PC-3 (cell line): ENCODE measurements at regions not wholly inside any gene's neighbourhood (a gene's known extent, or its start where the extent isn't known, plus 50 kb on each side); places are given as distances from the start of the nearest gene placed in this dataset.
A peak's percentile ranks its signal among the peaks of the same experiment; 100 is the strongest.

Source experiments
- ATAC-seq: fragments of 200-7000 bp; cut with Tn5 transposase; 2 replicates; pipeline ENCODE4 v1.9.1; 2020; ENCODE audit warnings: mild to moderate bottlenecking, moderate library complexity
- BruUV-seq: library from RNA; stranded (reverse); fragments of 400-500 nt; replicated peaks from 2 replicates; lab custom pipeline; 2021; lab: Mats Ljungman, UMichigan
- CTCF ChIA-PET: fragments of 300-600 bp; sonication (Branson Sonifier 250); formaldehyde crosslinking; loops from one replicate; lab custom pipeline; 2022; ENCODE audit warnings: antibody characterized with exemption; lab: Charles Lee
- POLR2A ChIA-PET: fragments of 300-600 bp; sonication (Branson Sonifier 250); formaldehyde crosslinking; loops from one replicate; lab custom pipeline; 2022; ENCODE audit warnings: antibody characterized with exemption; ENCODE audit not compliant: unreplicated experiment; lab: Charles Lee
- DNase-seq: peaks from one replicate; pipeline ENCODE4 v3.0.0-alpha.2; 2015
- H2AFZ ChIP-seq: fragments of 300-600 bp; sonication (generic); 2 replicates; pipeline ENCODE4 v1.6.0; 2016; ENCODE audit warnings: antibody characterized with exemption, low read length
- H3F3A ChIP-seq: fragments of 300-600 bp; sonication (generic); one replicate; pipeline ENCODE4 v1.6.0; 2017; ENCODE audit warnings: antibody characterized with exemption, low read length, control low read depth, mild to moderate bottlenecking; ENCODE audit not compliant: unreplicated experiment
- H3K27ac ChIP-seq: fragments of 300-600 bp; sonication (generic); 2 replicates; pipeline ENCODE4 v1.5.1; 2016; ENCODE audit warnings: mild to moderate bottlenecking, low read length
- H3K27me3 ChIP-seq: fragments of 300-600 bp; sonication (generic); 2 replicates; pipeline ENCODE4 v1.6.1; 2016; ENCODE audit warnings: low read length, mixed read lengths
- H3K36me3 ChIP-seq: fragments of 300-600 bp; sonication (generic); 2 replicates; pipeline ENCODE4 v1.6.1; 2016; ENCODE audit warnings: low read depth, mixed run types, low read length, mixed read lengths
- H3K4me1 ChIP-seq: fragments of 300-600 bp; sonication (generic); 2 replicates; pipeline ENCODE4 v1.5.1; 2016; ENCODE audit warnings: low read length; ENCODE audit not compliant: insufficient read depth
- H3K4me2 ChIP-seq: fragments of 300-600 bp; sonication (generic); 2 replicates; pipeline ENCODE4 v1.6.0; 2016; ENCODE audit warnings: low read length
- H3K4me3 ChIP-seq: fragments of 300-600 bp; sonication (generic); 2 replicates; pipeline ENCODE4 v1.5.1; 2016; ENCODE audit warnings: mild to moderate bottlenecking, low read length, mixed read lengths
- H3K79me2 ChIP-seq: fragments of 300-600 bp; sonication (generic); 2 replicates; pipeline ENCODE4 v1.6.1; 2017; ENCODE audit warnings: low read length, mixed read lengths
- H3K9ac ChIP-seq: fragments of 300-600 bp; sonication (generic); 2 replicates; pipeline ENCODE4 v1.6.0; 2016; ENCODE audit warnings: mild to moderate bottlenecking, low read length
- H3K9me2 ChIP-seq: fragments of 300-600 bp; sonication (generic); replicated peaks from 2 replicates; pipeline ENCODE4 v1.6.1; 2016; ENCODE audit warnings: mixed run types, low read length, mixed read lengths
- H3K9me3 ChIP-seq: fragments of 300-600 bp; sonication (generic); 2 replicates; pipeline ENCODE4 v1.6.1; 2016; ENCODE audit warnings: low read length, mixed read lengths
- H4K20me1 ChIP-seq: fragments of 300-600 bp; sonication (generic); 2 replicates; pipeline ENCODE4 v1.6.1; 2016; ENCODE audit warnings: low read length, mixed read lengths
- CTCF ChIP-seq: fragments of 300-600 bp; sonication (generic); conservative IDR thresholded peaks from 2 replicates; pipeline ENCODE4 v1.5.1; 2017; ENCODE audit warnings: antibody characterized with exemption, low read depth, mild to moderate bottlenecking, low read length
- EZH2 ChIP-seq: fragments of 300-600 bp; sonication (generic); IDR thresholded peaks from one replicate; pipeline ENCODE4 v1.6.1; 2017; ENCODE audit warnings: antibody characterized with exemption, mild to moderate bottlenecking, low read length; ENCODE audit not compliant: unreplicated experiment
- EZH2phosphoT487 ChIP-seq: fragments of 300-600 bp; sonication (generic); IDR thresholded peaks from 2 replicates; pipeline ENCODE4 v1.6.1; 2018; ENCODE audit warnings: mild to moderate bottlenecking, antibody characterized with exemption, low read length, borderline replicate concordance
- intact Hi-C: fragments of 100-400 bp; cut with micrococcal nuclease; formaldehyde crosslinking; loops from 2 replicates; pipeline ENCODE4 v1.9.0; 2023

GRCh38 chr5:68433526-68433922 lies 218.0 kb downstream of the PIK3R1 start:
- Histone ChIP-seq H3K9ac (no peak overlapping the region), H3K27ac (peak overlapping the region; percentile 74), H3K79me2 (no peaks in the 10 kb centered on the region), H3K9me3 (no peaks in the 10 kb centered on the region), H3K27me3 (no peaks in the 10 kb centered on the region), H3K36me3 (no peaks in the 10 kb centered on the region), H3F3A (no peaks in the 10 kb centered on the region), H4K20me1 (no peaks in the 10 kb centered on the region), H3K4me1 (peaks cover 8% of the 10 kb centered on the region), H3K9me2 (no peaks in the 10 kb centered on the region), H3K4me2 (no peak overlapping the region), H2AFZ (no peak overlapping the region), H3K4me3 (no peak overlapping the region)
- ChIA-PET POLR2A (no interaction called here), CTCF (no interaction called here)
- ATAC-seq (no peak), DNase-seq (no peak)
- intact Hi-C loops, result no loop called here
- BruUV-seq, result no TSS peak
- TF ChIP-seq EZH2phosphoT487 (no peak), CTCF (no peak), EZH2 (no peak)

GRCh38 chr5:68433923-68434879 lies 218.6 kb downstream of the PIK3R1 start:
- Histone ChIP-seq H4K20me1 (no peaks in the 10 kb centered on the region), H3K9ac (no peak overlapping the region; the same call in 1 of the 2 replicates), H3K27me3 (no peaks in the 10 kb centered on the region), H3F3A (no peaks in the 10 kb centered on the region), H3K9me3 (no peaks in the 10 kb centered on the region), H3K79me2 (no peaks in the 10 kb centered on the region), H3K4me1 (peaks cover 8% of the 10 kb centered on the region), H3K9me2 (no peaks in the 10 kb centered on the region), H2AFZ (peak overlapping the region; percentile 68), H3K36me3 (no peaks in the 10 kb centered on the region), H3K4me2 (no peak overlapping the region), H3K27ac (peak overlapping the region; percentile 74), H3K4me3 (no peak overlapping the region)
- BruUV-seq, result no TSS peak
- ChIA-PET CTCF (no interaction called here), POLR2A (no interaction called here)
- intact Hi-C loops, result no loop called here
- TF ChIP-seq EZH2, result no peak
- TF ChIP-seq CTCF, result no peak
- no peak for TF ChIP-seq EZH2phosphoT487
- ATAC-seq, result peak; percentile 96
- DNase-seq, result peak; percentile 78

- H3K4me3 ChIP-seq, result no peak overlapping the region
- H3K9me3 ChIP-seq, result no peaks in the 10 kb centered on the region
- TF ChIP-seq EZH2phosphoT487 (no peak), EZH2 (no peak)
- no peak overlapping the region for H3K4me2 ChIP-seq
- BruUV-seq, result no TSS peak
- ChIA-PET POLR2A (no interaction called here), CTCF (no interaction called here)
- ATAC-seq, result no peak
- H3K36me3 ChIP-seq, result no peaks in the 10 kb centered on the region
- no peaks in the 10 kb centered on the region for H3K9me2 ChIP-seq
- intact Hi-C loops, result no loop called here
- peaks cover 8% of the 10 kb centered on the region for H3K4me1 ChIP-seq
- H3F3A ChIP-seq, result no peaks in the 10 kb centered on the region
- H3K9ac ChIP-seq, result no peak overlapping the region
- H4K20me1 ChIP-seq, result no peaks in the 10 kb centered on the region
- H3K27me3 ChIP-seq, result no peaks in the 10 kb centered on the region
- H2AFZ ChIP-seq, result no peak overlapping the region
- H3K79me2 ChIP-seq, result no peaks in the 10 kb centered on the region
- no peak overlapping the region for H3K27ac ChIP-seq
- no peak for DNase-seq
Observed at GRCh38 chr5:68435611-68436010, 220.1 kb downstream of the PIK3R1 start.
